HCT116 (cell line): ENCODE measurements at regions not wholly inside any gene's neighbourhood (a gene's known extent, or its start where the extent isn't known, plus 50 kb on each side); places are given as distances from the start of the nearest gene placed in this dataset.

Experiments
- CEBPB ChIP-seq: IDR thresholded peaks from 2 replicates; pipeline ENCODE4 v1.6.1; 2012; ENCODE audit warnings: low read depth
- EZH2 ChIP-seq: fragments of 200-600 bp; sonication (generic); IDR thresholded peaks from 2 replicates; pipeline ENCODE4 v1.6.1; 2017; ENCODE audit warnings: antibody characterized with exemption, mixed run types
- EZH2phosphoT487 ChIP-seq: fragments of 200-600 bp; IDR thresholded peaks from 2 replicates; pipeline ENCODE4 v1.6.1; 2018; ENCODE audit warnings: antibody characterized with exemption, borderline replicate concordance
- POLR2A ChIP-seq: IDR thresholded peaks from 2 replicates; pipeline ENCODE4 v1.7.0; 2011; ENCODE audit warnings: borderline replicate concordance; ENCODE audit not compliant: insufficient read depth, insufficient read length; ENCODE audit errors: extremely low read depth
- RAD21 ChIP-seq: IDR thresholded peaks from 2 replicates; pipeline ENCODE4 v1.6.1; 2012; ENCODE audit warnings: low read depth, mild to moderate bottlenecking
- SP1 ChIP-seq: IDR thresholded peaks from 2 replicates; pipeline ENCODE4 v1.6.1; 2012; ENCODE audit warnings: low read depth
- TCF7L2 ChIP-seq: IDR thresholded peaks from 2 replicates; pipeline ENCODE4 v1.7.0; 2011; ENCODE audit warnings: borderline replicate concordance, inconsistent platforms; ENCODE audit not compliant: insufficient read depth, insufficient read length; ENCODE audit errors: extremely low read depth
- TF ChIP-seq, protein P1 (sequence below), 3 experiments: fragments of 200-600 bp in 1 of 3; sonication (generic) in 1 of 3; IDR thresholded peaks in 2 of 3; conservative IDR thresholded peaks in 1 of 3; 2 replicates each; pipeline ENCODE4 v1.5.1; 2012 to 2017; ENCODE audit warnings: low read depth in 2 of 3, low read length in 2 of 3, antibody characterized with exemption in 1 of 3, borderline replicate concordance in 1 of 3, control low read depth in 1 of 3, mild to moderate bottlenecking in 1 of 3, mixed read lengths in 1 of 3, mixed run types in 1 of 3, moderate library complexity in 1 of 3; ENCODE audit not compliant: insufficient read depth in 1 of 3
- TF ChIP-seq, protein P2 (sequence below): IDR thresholded peaks from 2 replicates; pipeline ENCODE4 v1.6.1; 2012

GRCh38 chr12:102571889-102572288, 91.5 kb upstream of the IGF1 start:
- TF ChIP-seq EZH2 (no peak), RAD21 (no peak), SP1 (no peak), EZH2phosphoT487 (no peak), CEBPB (no peak), POLR2A (no peak), TCF7L2 (no peak)
- TF ChIP-seq, protein P1, sequence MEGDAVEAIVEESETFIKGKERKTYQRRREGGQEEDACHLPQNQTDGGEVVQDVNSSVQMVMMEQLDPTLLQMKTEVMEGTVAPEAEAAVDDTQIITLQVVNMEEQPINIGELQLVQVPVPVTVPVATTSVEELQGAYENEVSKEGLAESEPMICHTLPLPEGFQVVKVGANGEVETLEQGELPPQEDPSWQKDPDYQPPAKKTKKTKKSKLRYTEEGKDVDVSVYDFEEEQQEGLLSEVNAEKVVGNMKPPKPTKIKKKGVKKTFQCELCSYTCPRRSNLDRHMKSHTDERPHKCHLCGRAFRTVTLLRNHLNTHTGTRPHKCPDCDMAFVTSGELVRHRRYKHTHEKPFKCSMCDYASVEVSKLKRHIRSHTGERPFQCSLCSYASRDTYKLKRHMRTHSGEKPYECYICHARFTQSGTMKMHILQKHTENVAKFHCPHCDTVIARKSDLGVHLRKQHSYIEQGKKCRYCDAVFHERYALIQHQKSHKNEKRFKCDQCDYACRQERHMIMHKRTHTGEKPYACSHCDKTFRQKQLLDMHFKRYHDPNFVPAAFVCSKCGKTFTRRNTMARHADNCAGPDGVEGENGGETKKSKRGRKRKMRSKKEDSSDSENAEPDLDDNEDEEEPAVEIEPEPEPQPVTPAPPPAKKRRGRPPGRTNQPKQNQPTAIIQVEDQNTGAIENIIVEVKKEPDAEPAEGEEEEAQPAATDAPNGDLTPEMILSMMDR (IDR thresholded peaks at IDR 0.05 in 2 of 3, conservative IDR thresholded peaks at IDR 0.05 in 1 of 3; ENCODE audit: borderline replicate concordance in 1 of 3, insufficient read depth in 1 of 3, low read depth in 2 of 3, low read length in 2 of 3), result no peak
- TF ChIP-seq, protein P2, sequence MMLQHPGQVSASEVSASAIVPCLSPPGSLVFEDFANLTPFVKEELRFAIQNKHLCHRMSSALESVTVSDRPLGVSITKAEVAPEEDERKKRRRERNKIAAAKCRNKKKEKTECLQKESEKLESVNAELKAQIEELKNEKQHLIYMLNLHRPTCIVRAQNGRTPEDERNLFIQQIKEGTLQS, result no peak
